Osteocyte (in vitro differentiated cells): ENCODE measurements at regions not wholly inside any gene's neighbourhood (a gene's known extent, or its start where the extent isn't known, plus 50 kb on each side); places are given as distances from the start of the nearest gene placed in this dataset.

ENCODE experiments used
- DNase-seq: peaks from one replicate; pipeline ENCODE4 v3.0.0; 2021; ENCODE audit warnings: mixed read lengths; ENCODE audit not compliant: unreplicated experiment; ENCODE audit errors: extremely low spot score
- H3K27ac Mint-ChIP-seq: one replicate; pipeline ENCODE4 v1.8.0; 2021; ENCODE audit warnings: mild to moderate bottlenecking, mixed read lengths; ENCODE audit not compliant: unreplicated experiment
- H3K27me3 Mint-ChIP-seq: one replicate; pipeline ENCODE4 v1.8.0; 2021; ENCODE audit warnings: mixed read lengths; ENCODE audit not compliant: unreplicated experiment
- H3K36me3 Mint-ChIP-seq: one replicate; pipeline ENCODE4 v1.8.0; 2021; ENCODE audit warnings: mixed read lengths; ENCODE audit not compliant: unreplicated experiment
- H3K4me1 Mint-ChIP-seq: one replicate; pipeline ENCODE4 v1.8.0; 2021; ENCODE audit warnings: mixed read lengths; ENCODE audit not compliant: unreplicated experiment
- H3K4me3 Mint-ChIP-seq: one replicate; pipeline ENCODE4 v1.8.0; 2021; ENCODE audit warnings: mild to moderate bottlenecking, moderate library complexity, mixed read lengths; ENCODE audit not compliant: unreplicated experiment
- H3K9me3 Mint-ChIP-seq: one replicate; pipeline ENCODE4 v1.8.0; 2021; ENCODE audit warnings: mixed read lengths; ENCODE audit not compliant: unreplicated experiment
- CTCF ChIP-seq: fragments of 200-600 bp; sonication (generic); IDR thresholded peaks from 2 replicates; pipeline ENCODE4 v1.5.0; 2021; ENCODE audit warnings: antibody characterized with exemption, mild to moderate bottlenecking, moderate library complexity

GRCh38 chr9:82337351-82337750, 348.8 kb downstream of the SPATA31D1 start:
- H3K4me1 Mint-ChIP-seq, result peaks cover 34% of the 10 kb centered on the region
- no peak overlapping the region for H3K4me3 Mint-ChIP-seq
- no peak for TF ChIP-seq CTCF
- DNase-seq, result no peak
- no peaks in the 10 kb centered on the region for H3K9me3 Mint-ChIP-seq
- H3K36me3 Mint-ChIP-seq, result no peaks in the 10 kb centered on the region
- no peak overlapping the region for H3K27ac Mint-ChIP-seq
- H3K27me3 Mint-ChIP-seq, result no peaks in the 10 kb centered on the region

- Mint-ChIP-seq H3K4me1 (peaks cover 20% of the 10 kb centered on the region), H3K9me3 (peaks cover under 1% of the 10 kb centered on the region)
- TF ChIP-seq CTCF, result no peak
These were observed 353.5 kb downstream of the SPATA31D1 start for GRCh38 chr9:82342046-82342445.

GRCh38 chr9:82346040-82346439, 357.5 kb downstream of the SPATA31D1 start:
- no peak overlapping the region for H3K27ac Mint-ChIP-seq
- no peak overlapping the region for H3K4me3 Mint-ChIP-seq
- H3K36me3 Mint-ChIP-seq, result no peaks in the 10 kb centered on the region
- H3K4me1 Mint-ChIP-seq, result no peaks in the 10 kb centered on the region
- H3K9me3 Mint-ChIP-seq, result peaks cover 19% of the 10 kb centered on the region
- no peak for TF ChIP-seq CTCF
- H3K27me3 Mint-ChIP-seq, result no peaks in the 10 kb centered on the region
- no peak for DNase-seq

More at GRCh38 chr9:82342046-82342445, 353.5 kb downstream of the SPATA31D1 start:
- H3K27ac Mint-ChIP-seq, result no peak overlapping the region
- H3K36me3 Mint-ChIP-seq, result no peaks in the 10 kb centered on the region
- H3K4me3 Mint-ChIP-seq, result no peak overlapping the region
- H3K27me3 Mint-ChIP-seq, result no peaks in the 10 kb centered on the region
- no peak for DNase-seq

GRCh38 chr9:82353631-82354278, 365.2 kb downstream of the SPATA31D1 start:
- no peak overlapping the region for H3K4me3 Mint-ChIP-seq
- H3K27me3 Mint-ChIP-seq, result no peaks in the 10 kb centered on the region
- no peaks in the 10 kb centered on the region for H3K36me3 Mint-ChIP-seq
- H3K9me3 Mint-ChIP-seq, result peaks cover 11% of the 10 kb centered on the region
- peak overlapping the region; percentile 8 for H3K27ac Mint-ChIP-seq
- H3K4me1 Mint-ChIP-seq, result peaks cover 19% of the 10 kb centered on the region
- no peak for TF ChIP-seq CTCF
- DNase-seq, result no peak

- Mint-ChIP-seq H3K4me3 (no peak overlapping the region), H3K27ac (peak overlapping the region; percentile 24), H3K4me1 (peaks cover 19% of the 10 kb centered on the region), H3K27me3 (no peaks in the 10 kb centered on the region), H3K9me3 (peaks cover 6% of the 10 kb centered on the region), H3K36me3 (no peaks in the 10 kb centered on the region)
- TF ChIP-seq CTCF, result no peak
- no peak for DNase-seq
These were observed 365.7 kb downstream of the SPATA31D1 start for GRCh38 chr9:82354279-82354659.
